MM.1S (cell line): ENCODE measurements at regions not wholly inside any gene's neighbourhood (a gene's known extent, or its start where the extent isn't known, plus 50 kb on each side); places are given as distances from the start of the nearest gene placed in this dataset.

Experiments used
- DNase-seq: peaks from one replicate; pipeline ENCODE4 v3.0.0-alpha.2; 2015
- H2AFZ ChIP-seq: fragments of 300-600 bp; sonication (generic); 2 replicates; pipeline ENCODE4 v1.6.0; 2016; ENCODE audit warnings: antibody characterized with exemption, low read length
- H3F3A ChIP-seq: fragments of 300-600 bp; sonication (generic); 2 replicates; pipeline ENCODE4 v1.6.1; 2016; ENCODE audit warnings: mild to moderate bottlenecking, antibody characterized with exemption, low read length, moderate library complexity, mixed read lengths; ENCODE audit not compliant: insufficient read depth
- H3K27ac ChIP-seq: fragments of 300-600 bp; sonication (generic); 2 replicates; pipeline ENCODE4 v1.5.1; 2016; ENCODE audit warnings: mild to moderate bottlenecking, low read length
- H3K27me3 ChIP-seq: fragments of 300-600 bp; sonication (generic); replicated peaks from 2 replicates; pipeline ENCODE4 v1.6.0; 2016; ENCODE audit warnings: low read length; ENCODE audit not compliant: insufficient read depth
- H3K36me3 ChIP-seq: fragments of 300-600 bp; sonication (generic); replicated peaks from 2 replicates; pipeline ENCODE4 v1.6.1; 2016; ENCODE audit warnings: mild to moderate bottlenecking, low read length, mixed read lengths; ENCODE audit not compliant: insufficient read depth
- H3K4me1 ChIP-seq: fragments of 300-600 bp; sonication (generic); 2 replicates; pipeline ENCODE4 v1.6.1; 2016; ENCODE audit warnings: low read length, mixed read lengths
- H3K4me2 ChIP-seq: fragments of 300-600 bp; sonication (generic); 2 replicates; pipeline ENCODE4 v1.6.0; 2016; ENCODE audit warnings: low read depth, low read length
- H3K4me3 ChIP-seq: fragments of 300-600 bp; sonication (generic); 2 replicates; pipeline ENCODE4 v1.5.1; 2016; ENCODE audit warnings: low read length, mixed read lengths
- H3K79me2 ChIP-seq: fragments of 300-600 bp; sonication (generic); 2 replicates; pipeline ENCODE4 v1.6.1; 2016; ENCODE audit warnings: mixed run types, low read length, mixed read lengths
- H3K9ac ChIP-seq: fragments of 300-600 bp; sonication (generic); 2 replicates; pipeline ENCODE4 v1.6.1; 2016; ENCODE audit warnings: low read length, mixed read lengths
- H3K9me2 ChIP-seq: fragments of 300-600 bp; sonication (generic); replicated peaks from 2 replicates; pipeline ENCODE4 v1.6.1; 2016; ENCODE audit warnings: mild to moderate bottlenecking, low read length, mixed read lengths; ENCODE audit not compliant: insufficient read depth
- H3K9me3 ChIP-seq: fragments of 300-600 bp; sonication (generic); replicated peaks from 2 replicates; pipeline ENCODE4 v1.6.1; 2016; ENCODE audit warnings: mild to moderate bottlenecking, low read length, mixed read lengths; ENCODE audit not compliant: insufficient read depth
- H4K20me1 ChIP-seq: fragments of 300-600 bp; sonication (generic); 2 replicates; pipeline ENCODE4 v1.6.1; 2016; ENCODE audit warnings: mild to moderate bottlenecking, low read length, moderate library complexity, mixed read lengths; ENCODE audit not compliant: insufficient read depth
- EZH2 ChIP-seq: fragments of 300-600 bp; sonication (generic); optimal IDR thresholded peaks from 2 replicates; pipeline ENCODE3; 2017; ENCODE audit warnings: low read depth, mild to moderate bottlenecking, antibody characterized with exemption, low read length, mixed read lengths
- EZH2phosphoT487 ChIP-seq: fragments of 300-600 bp; sonication (generic); IDR thresholded peaks from 2 replicates; pipeline ENCODE4 v1.6.1; 2018; ENCODE audit warnings: antibody characterized with exemption, low read length
- TF ChIP-seq, protein P1 (sequence below): fragments of 300-600 bp; sonication (generic); IDR thresholded peaks from 2 replicates; pipeline ENCODE4 v1.5.1; 2016; ENCODE audit warnings: antibody characterized with exemption, low read length, mixed read lengths

DNA sequence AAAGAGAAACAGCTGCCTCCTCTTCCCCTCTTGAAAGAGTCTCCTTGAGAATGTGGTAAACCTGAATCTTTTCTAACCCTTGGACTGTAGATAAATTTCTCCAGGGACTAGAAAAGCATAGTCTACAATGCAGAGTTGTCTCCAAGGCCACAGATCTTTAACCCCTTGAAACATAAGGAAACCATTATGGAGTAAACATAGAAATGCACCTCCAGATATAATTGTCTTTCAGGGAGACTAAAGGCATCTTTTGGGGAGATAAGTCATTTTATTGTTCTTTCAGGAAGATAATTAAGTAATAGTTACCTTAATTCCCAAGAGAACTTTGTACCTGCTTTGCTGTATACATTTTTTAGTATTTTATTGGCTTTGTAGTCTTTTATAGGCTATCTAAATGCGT, 373.6 kb upstream of the GRIA1 start:
- no peak for DNase-seq
- Histone ChIP-seq H3K4me1 (0 out of 2 replicates have a peak, but pooled peaks cover under 1% of the 10 kb centered on the region), H2AFZ (no peak overlapping the region), H3K9me2 (no peaks in the 10 kb centered on the region), H3K4me3 (no peak overlapping the region), H3K4me2 (no peak overlapping the region), H3K9ac (no peak overlapping the region), H3K27ac (no peak overlapping the region), H3K79me2 (no peaks in the 10 kb centered on the region), H3F3A (no peaks in the 10 kb centered on the region), H3K9me3 (no peaks in the 10 kb centered on the region), H3K27me3 (no peaks in the 10 kb centered on the region), H4K20me1 (no peaks in the 10 kb centered on the region), H3K36me3 (no peaks in the 10 kb centered on the region)
- TF ChIP-seq EZH2 (no peak), EZH2phosphoT487 (no peak)
- TF ChIP-seq, protein P1, sequence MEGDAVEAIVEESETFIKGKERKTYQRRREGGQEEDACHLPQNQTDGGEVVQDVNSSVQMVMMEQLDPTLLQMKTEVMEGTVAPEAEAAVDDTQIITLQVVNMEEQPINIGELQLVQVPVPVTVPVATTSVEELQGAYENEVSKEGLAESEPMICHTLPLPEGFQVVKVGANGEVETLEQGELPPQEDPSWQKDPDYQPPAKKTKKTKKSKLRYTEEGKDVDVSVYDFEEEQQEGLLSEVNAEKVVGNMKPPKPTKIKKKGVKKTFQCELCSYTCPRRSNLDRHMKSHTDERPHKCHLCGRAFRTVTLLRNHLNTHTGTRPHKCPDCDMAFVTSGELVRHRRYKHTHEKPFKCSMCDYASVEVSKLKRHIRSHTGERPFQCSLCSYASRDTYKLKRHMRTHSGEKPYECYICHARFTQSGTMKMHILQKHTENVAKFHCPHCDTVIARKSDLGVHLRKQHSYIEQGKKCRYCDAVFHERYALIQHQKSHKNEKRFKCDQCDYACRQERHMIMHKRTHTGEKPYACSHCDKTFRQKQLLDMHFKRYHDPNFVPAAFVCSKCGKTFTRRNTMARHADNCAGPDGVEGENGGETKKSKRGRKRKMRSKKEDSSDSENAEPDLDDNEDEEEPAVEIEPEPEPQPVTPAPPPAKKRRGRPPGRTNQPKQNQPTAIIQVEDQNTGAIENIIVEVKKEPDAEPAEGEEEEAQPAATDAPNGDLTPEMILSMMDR = no peak

DNA sequence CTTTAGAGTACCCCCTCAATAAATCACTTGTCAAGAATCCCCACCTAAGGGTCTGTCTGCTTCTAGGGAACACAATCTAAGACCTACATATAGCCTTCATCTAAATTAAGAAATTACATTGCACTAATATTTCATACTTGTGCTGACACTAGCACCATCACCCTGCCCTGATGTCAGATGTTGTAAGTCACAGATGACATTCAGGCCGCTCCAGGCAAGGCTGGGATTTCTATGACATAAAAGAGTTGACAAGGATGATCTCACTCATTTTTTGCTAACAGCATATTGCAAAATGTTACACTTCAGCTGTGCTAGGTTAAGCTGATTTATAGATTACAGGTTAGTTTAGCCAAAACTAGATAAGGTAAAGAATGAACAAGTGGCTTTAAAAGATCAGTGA, 372.5 kb upstream of the GRIA1 start:
- TF ChIP-seq EZH2phosphoT487 (no peak), EZH2 (no peak)
- TF ChIP-seq, protein P1 = no peak
- Histone ChIP-seq H2AFZ (no peak overlapping the region), H3K9ac (no peak overlapping the region), H3K27me3 (no peaks in the 10 kb centered on the region), H3K9me3 (no peaks in the 10 kb centered on the region), H3K4me2 (no peak overlapping the region), H3K27ac (no peak overlapping the region), H3K4me3 (no peak overlapping the region), H4K20me1 (no peaks in the 10 kb centered on the region), H3K79me2 (no peaks in the 10 kb centered on the region), H3K36me3 (no peaks in the 10 kb centered on the region), H3F3A (no peaks in the 10 kb centered on the region), H3K4me1 (0 out of 2 replicates have a peak, but pooled peaks cover 9% of the 10 kb centered on the region), H3K9me2 (no peaks in the 10 kb centered on the region)
- DNase-seq = no peak

DNA sequence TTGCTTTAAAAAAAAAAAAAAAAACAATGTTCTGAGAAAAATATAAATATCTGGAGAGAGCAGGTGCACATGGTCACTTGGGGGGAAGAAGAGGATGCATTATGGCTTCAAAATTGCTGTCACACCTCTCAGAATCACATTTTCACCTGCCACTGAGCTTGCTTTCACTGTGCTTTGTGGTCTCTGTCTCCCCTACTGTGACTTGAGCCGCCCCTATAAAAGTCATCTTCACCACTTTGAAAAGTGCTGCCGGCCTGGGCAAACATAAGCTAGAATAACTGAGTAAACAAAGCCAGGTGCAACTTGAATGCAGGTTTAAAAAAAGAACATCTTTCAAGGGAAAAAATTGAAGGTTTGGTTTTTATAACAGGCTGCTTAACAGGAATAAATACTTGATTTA, 368.1 kb upstream of the GRIA1 start:
- Histone ChIP-seq H4K20me1 (no peaks in the 10 kb centered on the region), H3K4me3 (no peak overlapping the region), H2AFZ (no peak overlapping the region), H3F3A (no peaks in the 10 kb centered on the region), H3K4me2 (no peak overlapping the region), H3K9ac (no peak overlapping the region), H3K9me3 (no peaks in the 10 kb centered on the region), H3K4me1 (0 out of 2 replicates have a peak, but pooled peaks cover 9% of the 10 kb centered on the region), H3K79me2 (no peaks in the 10 kb centered on the region), H3K36me3 (no peaks in the 10 kb centered on the region), H3K27me3 (no peaks in the 10 kb centered on the region), H3K27ac (no peak overlapping the region), H3K9me2 (no peaks in the 10 kb centered on the region)
- no peak for TF ChIP-seq EZH2phosphoT487
- TF ChIP-seq, protein P1 = no peak
- no peak for TF ChIP-seq EZH2
- peak; percentile 77 for DNase-seq
